CD14-positive monocyte (primary cell): ENCODE measurements at regions not wholly inside any gene's neighbourhood (a gene's known extent, or its start where the extent isn't known, plus 50 kb on each side); places are given as distances from the start of the nearest gene placed in this dataset.

Experiments used
- DNase-seq, 3 donors: peaks; one replicate each; pipeline ENCODE4 v3.0.0-alpha.2; 2011 to 2022
- H2AFZ ChIP-seq: 2 replicates; pipeline ENCODE4 v1.6.0; 2012; ENCODE audit warnings: mild to moderate bottlenecking, low read depth, low read length, inconsistent platforms; ENCODE audit not compliant: insufficient read depth, poor library complexity, severe bottlenecking
- H3K27ac ChIP-seq, 2 donors: 1 replicate in 1 of 2; 2 replicates in 1 of 2; pipeline ENCODE4 v1.5.1; 2012 to 2013; ENCODE audit warnings: low read length in 2 of 2, control low read depth in 1 of 2, inconsistent platforms in 1 of 2, low read depth in 1 of 2, mild to moderate bottlenecking in 1 of 2
- H3K27me3 ChIP-seq, 2 donors: one replicate each; pipeline versions ENCODE4 v1.6.0 to v1.6.1; 2011 to 2013; ENCODE audit warnings: low read length in 2 of 2; ENCODE audit not compliant: control insufficient read depth in 2 of 2, insufficient read depth in 2 of 2
- H3K36me3 ChIP-seq, 2 donors: replicated peaks in 1 of 2; 1 replicate in 1 of 2; 2 replicates in 1 of 2; pipeline versions ENCODE4 v1.5.1 to v1.6.1; 2012 to 2013; ENCODE audit warnings: low read length in 2 of 2, control low read depth in 1 of 2, inconsistent platforms in 1 of 2, mild to moderate bottlenecking in 1 of 2; ENCODE audit not compliant: insufficient read depth in 2 of 2, control insufficient read depth in 1 of 2
- H3K4me1 ChIP-seq, 2 donors: 1 replicate in 1 of 2; 2 replicates in 1 of 2; pipeline versions ENCODE4 v1.5.1 to v1.6.1; 2012 to 2013; ENCODE audit warnings: low read length in 2 of 2, control low read depth in 1 of 2, inconsistent platforms in 1 of 2, mild to moderate bottlenecking in 1 of 2, moderate library complexity in 1 of 2; ENCODE audit not compliant: insufficient read depth in 2 of 2, control insufficient read depth in 1 of 2
- H3K4me2 ChIP-seq: replicated peaks from 2 replicates; pipeline ENCODE3; 2012; ENCODE audit warnings: low read length, moderate library complexity, mild to moderate bottlenecking; ENCODE audit not compliant: poor library complexity, severe bottlenecking; ENCODE audit errors: extremely low read depth
- H3K4me3 ChIP-seq, 3 experiments: fragments of 200-600 bp in 1 of 3; sonication (generic) in 1 of 3; replicated peaks in 1 of 3; 1 replicate in 2 of 3; 2 replicates in 1 of 3; pipeline ENCODE4 v1.5.1; 2011 to 2013; ENCODE audit warnings: low read length in 3 of 3, mild to moderate bottlenecking in 3 of 3, control low read depth in 2 of 3, low read depth in 2 of 3, inconsistent platforms in 1 of 3, moderate library complexity in 1 of 3
- H3K79me2 ChIP-seq: 2 replicates; pipeline ENCODE4 v1.6.0; 2012; ENCODE audit warnings: mild to moderate bottlenecking, control low read depth, inconsistent platforms, low read length, moderate library complexity; ENCODE audit not compliant: insufficient read depth
- H3K9ac ChIP-seq: 2 replicates; pipeline ENCODE4 v1.6.0; 2017; ENCODE audit warnings: low read length, mild to moderate bottlenecking; ENCODE audit not compliant: insufficient read depth, poor library complexity, severe bottlenecking
- H3K9me3 ChIP-seq, 2 donors: replicated peaks in 1 of 2; 1 replicate in 1 of 2; 2 replicates in 1 of 2; pipeline versions ENCODE4 v1.5.1 to v1.6.1; 2012 to 2013; ENCODE audit warnings: low read length in 2 of 2, control low read depth in 1 of 2; ENCODE audit not compliant: control insufficient read depth in 1 of 2, insufficient read depth in 1 of 2
- H4K20me1 ChIP-seq: 2 replicates; pipeline ENCODE4 v1.6.0; 2012; ENCODE audit warnings: mild to moderate bottlenecking, low read length, control low read depth, moderate library complexity; ENCODE audit not compliant: insufficient read depth
- H3K27ac Mint-ChIP-seq, 7 donors: one replicate each; pipeline ENCODE4 v1.8.0; 2020; ENCODE audit warnings: mild to moderate bottlenecking in 7 of 7, mixed read lengths in 7 of 7, moderate library complexity in 6 of 7, inconsistent platforms in 2 of 7
- H3K27me3 Mint-ChIP-seq, 3 donors: one replicate each; pipeline ENCODE4 v1.8.0; 2021 to 2022; ENCODE audit warnings: low read depth in 3 of 3, mild to moderate bottlenecking in 3 of 3, mixed read lengths in 3 of 3, moderate library complexity in 3 of 3, inconsistent platforms in 1 of 3
- H3K36me3 Mint-ChIP-seq, 2 donors: one replicate each; pipeline ENCODE4 v1.8.0; 2020; ENCODE audit warnings: mixed read lengths in 2 of 2, inconsistent platforms in 1 of 2, mild to moderate bottlenecking in 1 of 2
- H3K4me1 Mint-ChIP-seq: one replicate; pipeline ENCODE4 v1.8.0; 2020; ENCODE audit warnings: mild to moderate bottlenecking, mixed read lengths
- H3K4me3 Mint-ChIP-seq, 2 donors: one replicate each; pipeline ENCODE4 v1.8.0; 2020; ENCODE audit warnings: mild to moderate bottlenecking in 2 of 2, mixed read lengths in 2 of 2, moderate library complexity in 1 of 2
- H3K9me3 Mint-ChIP-seq, 7 donors: one replicate each; pipeline ENCODE4 v1.8.0; 2020 to 2022; ENCODE audit warnings: mixed read lengths in 7 of 7, mild to moderate bottlenecking in 6 of 7, moderate library complexity in 6 of 7, inconsistent platforms in 2 of 7
- whole genome bisulfite sequencing: methylation state at CpG from one replicate; pipeline ENCODE4 v1.1.5; 2013; ENCODE audit warnings: missing lambda C conversion rate; ENCODE audit not compliant: insufficient coverage; 5-methylcytosine and 5-hydroxymethylcytosine counted together
- intact Hi-C, 2 donors: fragments of 100-400 bp; cut with micrococcal nuclease; formaldehyde crosslinking; loops; one replicate each; pipeline versions ENCODE4 v1.15.0 to v1.15.1; 2023
- TF ChIP-seq, protein P1 (sequence below): fragments of 200-600 bp; IDR thresholded peaks from one replicate; pipeline ENCODE4 v1.8.0; 2022; ENCODE audit warnings: antibody characterized with exemption, mild to moderate bottlenecking

DNA sequence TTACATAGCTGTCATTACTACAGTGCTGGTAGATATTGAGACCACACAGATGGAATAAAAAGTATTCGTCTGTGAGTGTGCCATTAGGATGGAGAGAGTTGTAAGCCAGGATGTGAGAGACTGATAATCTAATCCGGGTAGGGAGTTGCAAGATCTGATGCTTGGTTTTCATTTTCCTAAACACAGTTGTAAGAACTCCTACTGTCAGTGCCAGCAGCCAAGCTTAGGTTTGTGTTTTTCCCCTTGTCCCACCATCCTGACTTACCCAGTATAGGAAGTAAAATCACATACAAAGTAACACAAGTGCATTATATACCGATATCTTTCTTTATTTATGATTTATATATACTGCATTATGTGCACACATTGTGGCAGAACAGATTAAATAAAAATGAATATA lies 726.4 kb upstream of the PCDH20 start:
- Histone ChIP-seq H3K79me2 (no peaks in the 10 kb centered on the region), H3K27me3 (no peaks in the 10 kb centered on the region), H3K4me1 (no peaks in the 10 kb centered on the region), H4K20me1 (no peaks in the 10 kb centered on the region), H3K9me3 (peaks cover 18 to 23% of the 10 kb centered on the region in 2 donors), H3K27ac (no peak overlapping the region), H3K36me3 (no peaks in the 10 kb centered on the region), H3K9ac (no peak overlapping the region), H2AFZ (no peak overlapping the region), H3K4me3 (no peak overlapping the region), H3K4me2 (no peak overlapping the region)
- H3K4me1 Mint-ChIP-seq = no peaks in the 10 kb centered on the region
- no peaks in the 10 kb centered on the region for H3K36me3 Mint-ChIP-seq
- H3K27me3 Mint-ChIP-seq = peaks cover 0 to 1% (median 0%) of the 10 kb centered on the region in 3 donors
- no peak overlapping the region for H3K4me3 Mint-ChIP-seq
- 83% methylated on average over 1 of the region's 3 CpGs for WGBS
- H3K9me3 Mint-ChIP-seq = peaks cover 3 to 14% (median 9%) of the 10 kb centered on the region in 7 donors
- H3K27ac Mint-ChIP-seq = no peak overlapping the region
- no peak for DNase-seq
- TF ChIP-seq, protein P1, sequence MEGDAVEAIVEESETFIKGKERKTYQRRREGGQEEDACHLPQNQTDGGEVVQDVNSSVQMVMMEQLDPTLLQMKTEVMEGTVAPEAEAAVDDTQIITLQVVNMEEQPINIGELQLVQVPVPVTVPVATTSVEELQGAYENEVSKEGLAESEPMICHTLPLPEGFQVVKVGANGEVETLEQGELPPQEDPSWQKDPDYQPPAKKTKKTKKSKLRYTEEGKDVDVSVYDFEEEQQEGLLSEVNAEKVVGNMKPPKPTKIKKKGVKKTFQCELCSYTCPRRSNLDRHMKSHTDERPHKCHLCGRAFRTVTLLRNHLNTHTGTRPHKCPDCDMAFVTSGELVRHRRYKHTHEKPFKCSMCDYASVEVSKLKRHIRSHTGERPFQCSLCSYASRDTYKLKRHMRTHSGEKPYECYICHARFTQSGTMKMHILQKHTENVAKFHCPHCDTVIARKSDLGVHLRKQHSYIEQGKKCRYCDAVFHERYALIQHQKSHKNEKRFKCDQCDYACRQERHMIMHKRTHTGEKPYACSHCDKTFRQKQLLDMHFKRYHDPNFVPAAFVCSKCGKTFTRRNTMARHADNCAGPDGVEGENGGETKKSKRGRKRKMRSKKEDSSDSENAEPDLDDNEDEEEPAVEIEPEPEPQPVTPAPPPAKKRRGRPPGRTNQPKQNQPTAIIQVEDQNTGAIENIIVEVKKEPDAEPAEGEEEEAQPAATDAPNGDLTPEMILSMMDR = no peak
- intact Hi-C loops = no loop called here

DNA sequence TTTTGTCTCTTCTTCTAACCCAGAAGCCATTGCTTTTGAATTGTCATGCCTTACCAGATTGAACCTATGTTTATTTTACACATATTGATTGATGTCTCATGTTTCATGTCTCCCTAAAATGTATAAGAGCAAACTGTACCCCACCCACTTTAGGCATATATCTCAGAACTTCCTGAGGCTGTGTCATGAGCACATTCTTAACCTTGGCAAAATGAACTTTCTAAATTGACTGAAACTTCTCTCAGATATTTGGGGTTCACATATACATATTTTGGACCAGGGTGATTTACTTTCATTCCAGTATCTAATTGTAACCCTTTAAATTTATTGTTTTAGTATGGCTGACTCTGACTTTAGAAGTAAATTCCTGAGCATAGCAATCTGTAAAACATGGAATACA lies 723.9 kb upstream of the PCDH20 start:
- no peak overlapping the region for H3K4me3 Mint-ChIP-seq
- no peaks in the 10 kb centered on the region for H3K4me1 Mint-ChIP-seq
- no peak overlapping the region for H2AFZ ChIP-seq
- no peaks in the 10 kb centered on the region for H3K36me3 ChIP-seq
- H3K4me2 ChIP-seq = no peak overlapping the region
- H3K79me2 ChIP-seq = no peaks in the 10 kb centered on the region
- intact Hi-C loops = no loop called here
- H3K9ac ChIP-seq = no peak overlapping the region
- H3K9me3 ChIP-seq = peaks cover 8 to 9% of the 10 kb centered on the region in 2 donors
- peaks cover 3 to 13% (median 8%) of the 10 kb centered on the region in 7 donors for H3K9me3 Mint-ChIP-seq
- no peaks in the 10 kb centered on the region for H3K36me3 Mint-ChIP-seq
- no peak overlapping the region for H3K27ac ChIP-seq
- H3K27me3 ChIP-seq = no peaks in the 10 kb centered on the region
- H3K4me1 ChIP-seq = no peaks in the 10 kb centered on the region
- no peak overlapping the region for H3K4me3 ChIP-seq
- H3K27me3 Mint-ChIP-seq = no peaks in the 10 kb centered on the region
- TF ChIP-seq, protein P1 = no peak
- H4K20me1 ChIP-seq = no peaks in the 10 kb centered on the region
- no peak for DNase-seq
- no peak overlapping the region for H3K27ac Mint-ChIP-seq
